Suprapubic skin (tissue), 4 donors: ENCODE measurements at regions not wholly inside any gene's neighbourhood (a gene's known extent, or its start where the extent isn't known, plus 50 kb on each side); places are given as distances from the start of the nearest gene placed in this dataset.

Source experiments
- EP300 ChIP-seq: sonication (generic); formaldehyde crosslinking; IDR thresholded peaks from one replicate; pipeline ENCODE4 v1.6.1; 2017; ENCODE audit warnings: antibody characterized with exemption
- POLR2A ChIP-seq, 2 donors: fragments of 450-650 bp; IDR thresholded peaks; one replicate each; pipeline ENCODE4 v1.6.1; 2017; ENCODE audit warnings: antibody characterized with exemption in 2 of 2, mild to moderate bottlenecking in 2 of 2, moderate library complexity in 2 of 2
- POLR2AphosphoS5 ChIP-seq, 3 donors: sonication (generic); formaldehyde crosslinking; IDR thresholded peaks; one replicate each; pipeline ENCODE4 v1.6.1; 2017; ENCODE audit warnings: antibody characterized with exemption in 3 of 3
- TF ChIP-seq, protein P1 (sequence below), 2 donors: fragments of 200-600 bp in 1 of 2; fragments of 450-650 bp in 1 of 2; sonication (generic) in 1 of 2; IDR thresholded peaks; one replicate each; pipeline ENCODE4 v1.5.1; 2016 to 2019; ENCODE audit warnings: antibody characterized with exemption in 2 of 2, mild to moderate bottlenecking in 1 of 2, moderate library complexity in 1 of 2

DNA sequence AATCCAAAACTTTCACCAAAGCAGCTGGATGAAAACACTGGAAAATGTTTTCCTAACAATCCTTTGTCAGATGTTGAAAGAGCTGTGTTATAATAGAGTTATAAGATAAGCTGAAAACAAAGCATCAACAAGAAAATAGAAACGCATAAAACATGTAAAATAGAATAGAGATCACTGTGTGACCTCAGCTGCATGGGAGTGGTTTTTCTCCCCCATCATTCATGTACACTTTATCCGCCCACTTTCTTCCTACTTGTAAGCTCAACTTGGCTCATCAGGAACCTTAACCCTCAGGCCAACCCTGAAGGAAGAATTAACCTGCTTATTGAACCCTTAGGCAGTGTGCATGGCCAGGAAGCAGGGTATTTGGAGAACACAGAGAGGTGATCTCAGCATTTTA lies 238.5 kb upstream of the PMFBP1 start:
- TF ChIP-seq POLR2AphosphoS5 (IDR thresholded peaks at IDR 0.05) = no peak
- TF ChIP-seq, protein P1, sequence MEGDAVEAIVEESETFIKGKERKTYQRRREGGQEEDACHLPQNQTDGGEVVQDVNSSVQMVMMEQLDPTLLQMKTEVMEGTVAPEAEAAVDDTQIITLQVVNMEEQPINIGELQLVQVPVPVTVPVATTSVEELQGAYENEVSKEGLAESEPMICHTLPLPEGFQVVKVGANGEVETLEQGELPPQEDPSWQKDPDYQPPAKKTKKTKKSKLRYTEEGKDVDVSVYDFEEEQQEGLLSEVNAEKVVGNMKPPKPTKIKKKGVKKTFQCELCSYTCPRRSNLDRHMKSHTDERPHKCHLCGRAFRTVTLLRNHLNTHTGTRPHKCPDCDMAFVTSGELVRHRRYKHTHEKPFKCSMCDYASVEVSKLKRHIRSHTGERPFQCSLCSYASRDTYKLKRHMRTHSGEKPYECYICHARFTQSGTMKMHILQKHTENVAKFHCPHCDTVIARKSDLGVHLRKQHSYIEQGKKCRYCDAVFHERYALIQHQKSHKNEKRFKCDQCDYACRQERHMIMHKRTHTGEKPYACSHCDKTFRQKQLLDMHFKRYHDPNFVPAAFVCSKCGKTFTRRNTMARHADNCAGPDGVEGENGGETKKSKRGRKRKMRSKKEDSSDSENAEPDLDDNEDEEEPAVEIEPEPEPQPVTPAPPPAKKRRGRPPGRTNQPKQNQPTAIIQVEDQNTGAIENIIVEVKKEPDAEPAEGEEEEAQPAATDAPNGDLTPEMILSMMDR (IDR thresholded peaks at IDR 0.05) = no peak
- TF ChIP-seq POLR2A (IDR thresholded peaks at IDR 0.05) = no peak
- no peak for TF ChIP-seq EP300
